Naive B cell (primary cell): ENCODE measurements at regions not wholly inside any gene's neighbourhood (a gene's known extent, or its start where the extent isn't known, plus 50 kb on each side); places are given as distances from the start of the nearest gene placed in this dataset.
"Not testable (repeated sequence)": the region's sequence is repeated elsewhere in the genome, so short reads cannot be mapped to it uniquely, and the experiment has no call there.

Experiments
- ATAC-seq, 2 donors: fragments of 150-1000 bp; cut with Tn5 transposase; 2 replicates each; pipeline ENCODE4 v1.10.0; 2021; ENCODE audit warnings: low read depth in 2 of 2, mild to moderate bottlenecking in 2 of 2, moderate library complexity in 2 of 2
- DNase-seq: peaks from one replicate; pipeline ENCODE4 v3.0.0; 2022
- H3K27ac Mint-ChIP-seq, 6 donors: one replicate each; pipeline ENCODE4 v1.8.0; 2020 to 2022; ENCODE audit warnings: mild to moderate bottlenecking in 6 of 6, mixed read lengths in 6 of 6, moderate library complexity in 5 of 6, inconsistent platforms in 2 of 6
- H3K27me3 Mint-ChIP-seq, 3 donors: one replicate each; pipeline ENCODE4 v1.8.0; 2021 to 2022; ENCODE audit warnings: mixed read lengths in 3 of 3, mild to moderate bottlenecking in 1 of 3
- H3K36me3 Mint-ChIP-seq, 2 donors: one replicate each; pipeline ENCODE4 v1.8.0; 2020 to 2022; ENCODE audit warnings: mixed read lengths in 2 of 2, inconsistent platforms in 1 of 2, mild to moderate bottlenecking in 1 of 2
- H3K4me1 Mint-ChIP-seq, 3 donors: one replicate each; pipeline ENCODE4 v1.8.0; 2020 to 2022; ENCODE audit warnings: mixed read lengths in 3 of 3, inconsistent platforms in 1 of 3, mild to moderate bottlenecking in 1 of 3, moderate library complexity in 1 of 3
- H3K4me3 Mint-ChIP-seq, 8 donors: one replicate each; pipeline ENCODE4 v1.8.0; 2020 to 2022; ENCODE audit warnings: mild to moderate bottlenecking in 8 of 8, mixed read lengths in 8 of 8, moderate library complexity in 8 of 8, inconsistent platforms in 2 of 8
- H3K9me3 Mint-ChIP-seq, 7 donors: one replicate each; pipeline ENCODE4 v1.8.0; 2020 to 2022; ENCODE audit warnings: mixed read lengths in 7 of 7, mild to moderate bottlenecking in 5 of 7, inconsistent platforms in 2 of 7, moderate library complexity in 1 of 7

DNA sequence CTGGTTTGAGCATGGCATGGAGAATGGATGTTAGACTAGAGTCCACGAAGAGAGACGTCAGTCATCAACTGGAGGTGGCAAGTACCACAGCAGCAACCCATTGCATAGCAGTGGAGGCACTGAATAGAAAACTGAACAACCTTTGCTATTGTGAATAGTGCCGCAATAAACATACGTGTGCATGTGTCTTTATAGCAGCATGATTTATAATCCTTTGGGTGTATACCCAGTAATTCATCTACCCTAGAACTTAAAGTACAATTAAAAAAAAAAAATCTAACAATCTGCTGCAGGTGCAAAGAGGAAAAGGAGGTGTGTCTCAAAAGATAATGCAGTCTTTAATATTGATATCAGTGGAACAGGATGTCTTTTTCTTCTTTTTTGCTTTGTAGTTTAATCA is 443.4 kb upstream of the ISX start:
- no peaks in the 10 kb centered on the region for H3K4me1 Mint-ChIP-seq
- no peaks in the 10 kb centered on the region for H3K36me3 Mint-ChIP-seq
- no peak for DNase-seq
- ATAC-seq, result no peak
- peaks cover 0 to 4% (median 0%) of the 10 kb centered on the region in 3 donors for H3K27me3 Mint-ChIP-seq
- no peak overlapping the region for H3K4me3 Mint-ChIP-seq
- H3K9me3 Mint-ChIP-seq, result peaks cover 0 to 10% (median 2%) of the 10 kb centered on the region in 7 donors
- H3K27ac Mint-ChIP-seq, result no peak overlapping the region

DNA sequence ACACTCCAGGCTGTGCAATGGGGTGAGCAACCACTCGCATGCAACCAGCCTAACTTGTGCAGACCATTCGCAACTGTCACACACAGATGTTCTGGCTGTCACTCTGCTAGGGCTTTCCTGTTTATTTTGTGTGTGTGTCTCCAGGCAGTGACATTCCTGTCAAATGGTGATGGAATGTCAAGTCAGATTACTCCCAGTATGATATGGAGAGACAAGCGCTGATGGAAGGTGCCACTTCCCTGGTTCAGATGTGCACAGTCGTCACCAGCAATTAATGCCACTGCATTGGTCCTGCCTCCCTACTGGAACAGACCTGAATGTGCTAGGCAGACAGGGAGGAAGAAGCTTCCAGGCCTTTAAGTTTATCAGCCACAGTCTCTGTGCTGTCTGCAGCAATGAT is 442.4 kb upstream of the ISX start:
- no peaks in the 10 kb centered on the region for H3K4me1 Mint-ChIP-seq
- peaks cover 0 to 3% (median 0%) of the 10 kb centered on the region in 3 donors for H3K27me3 Mint-ChIP-seq
- H3K9me3 Mint-ChIP-seq, result peaks cover 0 to 14% (median 2%) of the 10 kb centered on the region in 7 donors
- no peak overlapping the region for H3K4me3 Mint-ChIP-seq
- no peak overlapping the region for H3K27ac Mint-ChIP-seq
- DNase-seq, result no peak
- no peak for ATAC-seq
- peaks cover 0 to 3% of the 10 kb centered on the region in 2 donors for H3K36me3 Mint-ChIP-seq

DNA sequence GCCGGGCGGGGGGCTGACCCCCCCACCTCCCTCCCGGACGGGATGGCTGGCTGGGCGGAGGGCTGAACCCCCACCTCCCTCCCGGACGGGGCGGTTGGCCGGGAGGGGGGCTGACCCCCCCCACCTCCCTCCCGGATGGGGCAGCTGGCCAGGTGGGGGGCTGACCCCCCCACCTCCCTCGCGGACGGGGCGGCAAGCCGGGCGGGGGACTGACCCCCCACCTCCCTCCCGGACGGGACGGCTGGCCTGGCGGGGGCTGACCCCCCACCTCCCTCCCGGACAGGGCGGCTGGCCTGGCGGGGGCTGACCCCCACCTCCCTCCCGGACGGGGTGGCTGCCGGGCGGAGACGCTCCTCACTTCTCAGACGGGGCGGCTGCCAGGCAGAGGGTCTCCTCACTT is 440.1 kb upstream of the ISX start:
- not testable (repeated sequence) for H3K4me1 Mint-ChIP-seq, DNase-seq, H3K27me3 Mint-ChIP-seq, H3K27ac Mint-ChIP-seq, H3K36me3 Mint-ChIP-seq, H3K4me3 Mint-ChIP-seq, ATAC-seq
- peaks cover 4 to 33% (median 6%) of the 10 kb centered on the region in 7 donors for H3K9me3 Mint-ChIP-seq

DNA sequence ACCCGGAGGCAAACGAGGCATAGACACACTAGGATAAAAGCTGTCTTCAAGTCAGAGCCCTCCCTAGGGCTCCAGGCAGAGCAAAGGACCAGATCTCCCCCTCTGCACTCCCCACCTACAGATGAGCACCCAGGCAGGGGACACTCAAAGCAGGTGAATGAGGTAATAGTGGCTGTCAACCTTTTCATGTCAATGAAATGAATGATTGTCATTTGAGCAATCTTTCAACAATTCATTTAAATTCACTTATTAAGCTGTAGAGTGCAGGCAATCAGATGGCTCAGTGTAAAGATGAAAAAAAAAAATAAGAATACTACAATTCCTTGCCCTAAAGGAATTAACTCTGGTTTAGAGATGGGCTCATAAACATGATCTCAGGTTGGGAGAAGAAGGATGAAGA is 427.8 kb upstream of the ISX start:
- no peak overlapping the region for H3K27ac Mint-ChIP-seq
- H3K27me3 Mint-ChIP-seq, result peaks cover 0 to 11% (median 10%) of the 10 kb centered on the region in 3 donors
- no peak for DNase-seq
- peaks cover 0 to 5% (median 0%) of the 10 kb centered on the region in 7 donors for H3K9me3 Mint-ChIP-seq
- no peak overlapping the region for H3K4me3 Mint-ChIP-seq
- no peaks in the 10 kb centered on the region for H3K4me1 Mint-ChIP-seq
- no peak for ATAC-seq
- H3K36me3 Mint-ChIP-seq, result no peaks in the 10 kb centered on the region

DNA sequence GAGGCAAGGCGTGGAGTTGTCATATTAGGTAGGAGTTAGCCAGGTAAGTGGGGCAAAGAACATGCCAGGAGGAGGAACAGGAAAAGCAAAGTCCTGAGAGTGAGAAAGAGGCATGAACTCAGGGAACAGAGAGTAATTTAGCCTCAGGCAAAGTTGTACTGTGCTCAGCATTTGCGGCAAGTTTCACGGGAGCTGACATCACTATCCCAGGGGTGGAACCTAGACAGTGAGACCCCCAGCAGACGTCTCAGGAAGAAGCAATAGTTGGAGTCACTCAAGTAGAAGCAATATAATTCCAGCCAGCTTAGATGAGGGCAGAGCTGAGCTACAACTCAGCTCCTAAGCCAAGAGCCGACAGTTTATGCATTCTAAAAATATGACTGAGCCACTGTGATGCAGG is 426.0 kb upstream of the ISX start:
- Mint-ChIP-seq H3K4me1 (no peaks in the 10 kb centered on the region), H3K9me3 (peaks cover 0 to 5% (median 0%) of the 10 kb centered on the region in 7 donors), H3K4me3 (no peak overlapping the region), H3K36me3 (no peaks in the 10 kb centered on the region), H3K27me3 (peaks cover 0 to 11% (median 11%) of the 10 kb centered on the region in 3 donors), H3K27ac (no peak overlapping the region)
- DNase-seq, result no peak
- no peak for ATAC-seq

DNA sequence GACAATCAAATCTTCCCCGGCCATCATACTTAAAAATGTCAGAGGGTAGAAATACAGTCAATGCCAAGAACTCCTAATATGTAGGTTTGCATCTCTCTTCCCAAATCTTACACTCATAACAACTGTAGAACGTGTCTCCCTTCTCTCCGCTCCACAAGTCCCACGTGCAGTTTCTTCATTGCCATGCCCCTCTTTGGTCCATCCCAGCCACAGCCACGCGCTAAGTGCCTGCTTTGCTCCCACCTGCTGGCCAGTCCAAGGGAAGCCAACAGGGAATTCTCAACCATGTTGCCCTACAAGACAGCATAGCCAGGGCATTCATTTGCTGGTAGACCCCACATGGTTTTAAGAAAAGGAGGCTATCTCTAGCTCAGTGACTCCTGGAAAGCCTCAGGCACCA is 420.6 kb upstream of the ISX start:
- ATAC-seq (no peak), DNase-seq (no peak)
- H3K27ac Mint-ChIP-seq, result no peak overlapping the region
- H3K4me3 Mint-ChIP-seq, result no peak overlapping the region
- no peaks in the 10 kb centered on the region for H3K9me3 Mint-ChIP-seq
- H3K4me1 Mint-ChIP-seq, result no peaks in the 10 kb centered on the region
- peaks cover 0 to 13% (median 2%) of the 10 kb centered on the region in 3 donors for H3K27me3 Mint-ChIP-seq
- H3K36me3 Mint-ChIP-seq, result no peaks in the 10 kb centered on the region

DNA sequence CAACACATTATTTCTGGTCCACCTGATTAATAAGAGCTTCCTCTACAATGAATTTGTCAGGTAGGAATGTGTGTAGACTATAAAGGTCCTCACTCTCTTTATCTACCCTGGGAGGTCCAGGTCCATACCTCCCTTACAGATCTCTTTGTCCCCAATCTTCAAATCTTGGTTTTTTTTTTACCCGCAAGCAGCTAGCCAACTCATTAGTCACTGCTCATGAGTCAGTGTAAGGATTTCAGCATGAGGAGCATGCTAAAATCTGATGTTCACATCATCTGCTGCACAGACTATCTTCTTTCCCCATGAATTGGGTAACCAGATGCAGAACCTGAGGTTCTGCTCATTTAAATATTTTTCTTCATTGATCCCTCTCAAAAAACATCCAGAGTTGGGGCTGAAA is 397.0 kb upstream of the ISX start:
- H3K4me3 Mint-ChIP-seq, result no peak overlapping the region
- H3K27me3 Mint-ChIP-seq, result peaks cover 0 to 13% (median 0%) of the 10 kb centered on the region in 3 donors
- ATAC-seq (no peak), DNase-seq (no peak)
- H3K36me3 Mint-ChIP-seq, result no peaks in the 10 kb centered on the region
- H3K4me1 Mint-ChIP-seq, result no peaks in the 10 kb centered on the region
- peaks cover 0 to 4% (median 0%) of the 10 kb centered on the region in 7 donors for H3K9me3 Mint-ChIP-seq
- no peak overlapping the region for H3K27ac Mint-ChIP-seq

DNA sequence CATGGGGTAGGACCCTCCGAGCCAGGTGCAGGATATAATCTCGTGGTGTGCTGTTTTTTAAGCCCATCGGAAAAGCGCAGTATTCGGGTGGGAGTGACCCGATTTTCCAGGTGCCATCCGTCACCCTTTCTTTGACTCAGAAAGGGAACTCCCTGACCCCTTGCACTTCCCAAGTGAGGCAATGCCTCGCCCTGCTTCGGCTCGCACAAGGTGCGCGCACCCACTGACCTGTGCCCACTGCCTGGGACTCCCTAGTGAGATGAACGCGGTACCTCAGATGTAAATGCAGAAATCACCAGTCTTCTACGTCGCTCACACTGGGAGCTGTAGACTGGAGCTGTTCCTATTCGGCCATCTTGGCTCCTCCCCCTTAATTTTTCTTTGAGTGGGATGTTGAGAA is 382.9 kb upstream of the ISX start:
- not testable (repeated sequence) for H3K9me3 Mint-ChIP-seq, H3K4me1 Mint-ChIP-seq, DNase-seq, ATAC-seq, H3K27ac Mint-ChIP-seq, H3K4me3 Mint-ChIP-seq, H3K27me3 Mint-ChIP-seq, H3K36me3 Mint-ChIP-seq

DNA sequence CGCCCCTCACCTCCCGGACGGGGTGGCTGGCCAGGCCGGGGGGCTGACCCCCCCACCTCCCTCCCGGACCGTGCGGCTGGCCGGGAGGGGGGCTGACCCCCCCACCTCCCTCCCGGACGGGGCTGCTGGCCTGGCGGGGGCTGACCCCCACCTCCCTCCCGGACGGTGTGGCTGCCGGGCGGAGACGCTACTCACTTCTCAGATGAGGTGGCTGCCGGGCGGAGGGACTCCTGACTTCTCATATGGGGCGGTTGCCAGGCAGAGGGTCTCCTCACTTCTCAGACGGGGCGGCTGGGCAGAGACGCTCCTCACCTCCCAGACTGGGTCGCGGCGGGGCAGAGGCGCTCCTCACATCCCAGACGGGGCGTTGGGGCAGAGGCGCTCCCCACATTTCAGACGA is 381.7 kb upstream of the ISX start:
- H3K4me3 Mint-ChIP-seq, H3K27ac Mint-ChIP-seq, ATAC-seq, H3K9me3 Mint-ChIP-seq, H3K36me3 Mint-ChIP-seq, H3K4me1 Mint-ChIP-seq, DNase-seq, H3K27me3 Mint-ChIP-seq: not testable (repeated sequence)

DNA sequence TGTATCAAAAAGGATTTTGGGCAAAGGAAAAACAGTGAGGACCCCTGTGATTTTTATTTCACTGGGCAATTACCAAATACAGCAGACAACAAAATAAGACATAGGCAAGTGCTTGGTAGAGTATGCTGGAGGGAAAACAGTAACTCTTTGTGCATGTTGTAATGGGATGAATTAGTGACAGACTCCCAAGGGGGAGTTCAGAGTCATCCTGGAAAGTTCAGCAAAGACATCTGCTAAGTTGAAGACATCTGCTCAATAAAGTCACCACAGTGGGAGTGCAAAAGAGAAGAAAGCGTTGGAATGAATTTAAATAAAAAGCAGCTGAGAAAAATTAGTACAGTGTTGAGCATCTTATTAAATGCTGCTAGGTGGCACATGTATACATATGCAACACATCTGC is 378.8 kb upstream of the ISX start:
- Mint-ChIP-seq H3K4me3 (no peak overlapping the region), H3K36me3 (no peaks in the 10 kb centered on the region), H3K27me3 (no peaks in the 10 kb centered on the region), H3K4me1 (no peaks in the 10 kb centered on the region), H3K27ac (no peak overlapping the region), H3K9me3 (peaks cover 0 to 2% (median 0%) of the 10 kb centered on the region in 7 donors)
- DNase-seq (no peak), ATAC-seq (no peak)

DNA sequence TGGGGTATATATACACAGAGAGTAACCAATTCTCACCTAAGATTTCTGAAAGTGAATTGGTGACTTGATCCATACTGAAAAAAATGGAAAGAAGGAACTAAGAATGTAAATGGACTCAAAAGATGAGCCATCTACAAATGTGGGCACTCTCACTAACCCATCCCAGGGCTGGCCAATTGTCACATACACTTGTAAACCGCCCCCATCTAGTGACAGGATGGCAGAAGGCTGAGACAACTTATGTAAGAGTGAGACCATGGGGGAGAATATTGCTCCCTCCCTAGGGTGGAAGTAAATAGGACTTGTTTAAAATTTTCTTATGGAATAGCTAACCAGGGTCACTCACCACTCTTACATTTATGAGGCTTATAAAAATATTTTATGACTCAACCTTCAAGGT is 377.1 kb upstream of the ISX start:
- Mint-ChIP-seq H3K9me3 (peaks cover 0 to 2% (median 0%) of the 10 kb centered on the region in 7 donors), H3K27me3 (no peaks in the 10 kb centered on the region), H3K4me1 (no peaks in the 10 kb centered on the region), H3K27ac (no peak overlapping the region), H3K36me3 (no peaks in the 10 kb centered on the region), H3K4me3 (no peak overlapping the region)
- DNase-seq (no peak), ATAC-seq (no peak)

DNA sequence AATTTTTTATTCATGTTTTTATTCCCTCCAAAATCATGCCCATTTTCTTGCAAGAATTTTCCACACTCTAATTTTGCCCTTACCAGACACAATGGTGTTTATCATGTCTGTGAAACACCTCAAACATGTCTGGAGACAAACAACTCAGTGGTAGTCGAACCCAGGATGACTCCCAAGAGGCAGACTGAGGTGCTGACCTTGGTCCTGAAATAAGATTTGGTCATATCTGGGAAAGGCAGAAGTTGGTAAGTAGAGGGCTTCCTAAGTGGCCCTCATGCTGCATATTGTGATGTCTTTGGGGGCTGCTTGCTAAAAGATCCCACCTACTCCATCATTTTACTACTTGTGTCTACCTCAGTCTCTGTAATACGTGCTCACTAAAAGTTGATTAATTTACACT is 369.4 kb upstream of the ISX start:
- H3K9me3 Mint-ChIP-seq, result peaks cover 0 to 4% (median 1%) of the 10 kb centered on the region in 7 donors
- H3K4me1 Mint-ChIP-seq, result no peaks in the 10 kb centered on the region
- ATAC-seq (no peak), DNase-seq (no peak)
- H3K36me3 Mint-ChIP-seq, result no peaks in the 10 kb centered on the region
- peaks cover 0 to 9% (median 6%) of the 10 kb centered on the region in 3 donors for H3K27me3 Mint-ChIP-seq
- no peak overlapping the region for H3K27ac Mint-ChIP-seq
- H3K4me3 Mint-ChIP-seq, result no peak overlapping the region

DNA sequence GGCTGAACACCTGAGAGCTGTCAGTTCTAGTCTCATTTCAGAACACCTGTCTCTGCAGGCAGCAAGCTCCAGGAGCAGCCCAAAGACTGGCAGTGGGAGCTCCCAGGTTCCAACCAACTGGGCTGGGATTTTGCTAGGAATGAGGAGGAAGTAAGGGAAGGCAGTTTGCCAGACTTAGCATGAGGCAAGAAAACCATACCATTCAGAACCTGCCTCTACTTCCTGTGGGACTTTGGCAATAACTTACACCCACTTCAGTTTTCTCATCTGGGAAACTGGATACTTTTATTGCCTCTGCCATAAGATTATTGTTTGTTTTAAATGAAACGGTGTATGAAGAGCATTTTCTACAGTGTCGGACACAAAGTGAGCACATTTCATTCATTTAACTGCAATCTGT is 363.7 kb upstream of the ISX start:
- Mint-ChIP-seq H3K9me3 (peaks cover 0 to 3% (median 0%) of the 10 kb centered on the region in 7 donors), H3K4me3 (no peak overlapping the region), H3K27me3 (peaks cover 0 to 21% (median 6%) of the 10 kb centered on the region in 3 donors), H3K36me3 (no peaks in the 10 kb centered on the region), H3K4me1 (no peaks in the 10 kb centered on the region), H3K27ac (no peak overlapping the region)
- DNase-seq (no peak), ATAC-seq (no peak)

DNA sequence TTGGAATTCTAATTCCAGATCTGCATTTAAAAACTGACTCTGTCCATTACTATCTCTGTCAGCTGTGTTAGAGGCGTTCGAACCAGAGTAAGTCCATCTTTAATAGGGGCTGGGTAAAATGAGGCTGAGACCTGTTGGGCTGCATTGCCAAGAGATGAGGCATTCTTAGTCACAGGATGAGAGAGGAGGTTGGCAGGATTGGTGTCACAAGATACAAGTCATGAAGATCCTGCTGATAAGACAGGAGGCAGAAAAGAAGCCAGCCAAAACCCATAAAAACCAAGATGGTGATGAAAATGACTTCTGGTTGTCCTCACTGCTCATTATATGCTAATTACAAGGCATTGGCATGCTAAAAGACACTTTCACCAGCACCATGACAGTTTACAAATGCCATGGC is 356.3 kb upstream of the ISX start:
- no peak for DNase-seq
- H3K4me3 Mint-ChIP-seq, result no peak overlapping the region
- H3K27me3 Mint-ChIP-seq, result peaks cover 5 to 17% (median 8%) of the 10 kb centered on the region in 3 donors
- no peaks in the 10 kb centered on the region for H3K4me1 Mint-ChIP-seq
- no peak for ATAC-seq
- no peak overlapping the region for H3K27ac Mint-ChIP-seq
- peaks cover 0 to 11% (median 2%) of the 10 kb centered on the region in 7 donors for H3K9me3 Mint-ChIP-seq
- no peaks in the 10 kb centered on the region for H3K36me3 Mint-ChIP-seq

DNA sequence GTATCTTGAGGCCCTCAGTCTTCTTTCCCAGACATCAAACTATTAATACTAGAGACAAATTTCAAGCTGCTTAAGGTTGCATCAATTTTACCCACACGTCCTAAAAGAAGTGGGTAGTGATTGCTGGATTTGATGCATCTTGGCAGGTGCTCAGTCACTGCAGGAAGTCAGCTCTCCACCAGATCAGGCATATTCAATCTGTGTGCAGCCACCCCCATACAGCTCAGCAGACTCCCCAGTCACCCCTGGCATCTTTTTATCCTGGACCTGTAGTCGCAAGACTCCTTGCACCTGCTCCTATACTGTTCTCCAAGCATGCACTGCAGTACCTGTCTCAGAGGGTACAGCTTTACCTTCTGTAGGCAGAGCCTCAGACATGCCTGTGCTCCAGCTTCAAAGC is 343.1 kb upstream of the ISX start:
- ATAC-seq, result no peak
- Mint-ChIP-seq H3K9me3 (peaks cover 6 to 34% (median 23%) of the 10 kb centered on the region in 7 donors), H3K4me3 (no peak overlapping the region), H3K27me3 (peaks cover under 1 to 19% (median 8%) of the 10 kb centered on the region in 3 donors), H3K36me3 (peaks cover 0 to 9% of the 10 kb centered on the region in 2 donors), H3K27ac (no peak overlapping the region), H3K4me1 (no peaks in the 10 kb centered on the region)
- DNase-seq, result no peak
